ENCODE measurements at regions not wholly inside any gene's neighbourhood (a gene's known extent, or its start where the extent isn't known, plus 50 kb on each side); places are given as distances from the start of the nearest gene placed in this dataset.

DNA sequence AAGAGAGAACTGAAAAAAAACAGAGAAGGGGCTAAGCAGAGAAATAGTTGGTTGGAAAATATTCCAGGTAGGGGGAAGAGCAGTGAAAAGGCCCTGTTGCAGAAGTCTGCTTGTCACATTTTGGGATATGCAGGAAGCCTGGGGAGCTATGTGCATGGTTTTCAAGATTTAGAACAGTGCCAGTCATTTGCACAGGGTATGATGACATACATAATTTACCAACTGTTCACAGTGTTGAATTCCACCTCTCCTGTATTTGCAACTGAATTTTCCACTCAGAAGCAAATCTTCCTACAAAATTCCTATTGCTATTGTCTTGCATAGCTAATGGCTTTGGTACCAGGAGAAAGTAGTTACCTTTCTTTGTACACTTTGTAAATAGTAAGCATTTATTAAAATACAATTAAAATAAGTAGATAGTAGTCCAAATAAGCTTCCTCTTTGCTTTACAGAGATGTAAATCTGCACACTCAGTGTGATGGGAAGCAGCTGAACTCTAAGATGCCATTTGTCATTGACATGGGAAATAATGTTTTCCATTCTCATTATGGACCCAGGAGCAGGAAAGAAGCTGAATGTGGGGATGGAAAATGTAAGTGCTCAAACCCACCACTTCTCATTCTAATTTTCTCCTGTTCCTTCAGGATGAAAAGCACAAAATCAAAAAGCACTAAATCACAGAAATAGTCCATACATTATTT lies 177.4 kb downstream of the BTG1 start:
- no peak for DNase-seq (ENCODE audit: low spot score)

DNA sequence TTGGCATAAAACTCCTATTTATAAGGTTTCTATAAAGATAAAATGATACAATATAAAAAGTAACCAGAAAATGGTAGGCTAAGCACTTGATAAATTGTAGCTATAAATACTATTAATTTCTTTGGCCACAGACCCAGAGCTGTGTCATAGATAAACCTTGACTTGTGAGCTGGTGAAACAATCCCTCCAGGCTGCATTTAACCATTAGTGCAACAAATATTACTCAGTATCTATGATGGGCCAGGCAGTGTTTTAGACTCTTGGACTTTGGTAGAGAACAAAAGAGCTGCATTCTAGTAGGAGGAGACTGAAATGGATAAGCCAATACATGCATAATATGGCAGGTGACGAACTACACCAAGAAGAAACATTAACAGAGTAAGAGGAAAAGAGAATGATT lies 178.1 kb downstream of the BTG1 start:
- DNase-seq (ENCODE audit: low spot score) = no peak

DNA sequence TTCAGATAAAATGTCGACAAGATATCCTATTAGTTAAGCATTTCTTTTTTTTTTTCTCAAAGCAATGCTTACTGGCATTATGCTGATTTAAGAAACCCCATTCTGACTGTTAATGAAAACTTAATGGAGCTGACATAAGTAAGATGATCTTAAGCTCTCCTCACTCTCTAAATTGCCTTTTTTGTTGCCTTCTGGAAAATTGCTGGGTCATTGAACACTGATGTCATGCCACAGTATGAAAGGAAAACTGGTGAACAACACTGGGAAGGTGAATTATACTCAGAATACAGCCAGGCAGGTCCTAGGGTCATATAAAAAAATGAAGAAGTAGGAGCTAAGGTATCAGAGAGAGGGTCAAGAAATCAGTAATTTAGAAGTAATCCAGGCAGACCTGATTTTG lies 179.9 kb downstream of the BTG1 start:
- no peak for DNase-seq (ENCODE audit: low spot score)

DNA sequence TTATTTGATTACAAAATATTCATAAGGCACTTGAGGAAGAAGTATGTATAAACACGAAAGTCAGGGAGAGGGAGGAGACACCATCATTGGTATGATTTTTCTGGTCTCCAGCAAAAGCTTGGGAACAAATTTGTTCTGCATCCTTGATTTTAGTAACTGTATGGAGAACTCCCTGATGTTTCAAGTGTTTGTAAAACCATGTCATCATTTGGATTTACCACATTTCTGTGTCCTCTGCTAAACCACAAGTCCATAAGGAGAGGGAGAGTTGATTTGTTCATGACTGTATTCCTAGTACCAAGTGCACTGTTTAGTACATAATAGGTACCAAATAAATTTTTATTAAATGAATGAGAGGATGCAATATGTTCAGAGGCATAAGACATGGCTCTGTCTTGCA lies 181.1 kb downstream of the BTG1 start:
- DNase-seq (ENCODE audit: low spot score) = no peak

DNA sequence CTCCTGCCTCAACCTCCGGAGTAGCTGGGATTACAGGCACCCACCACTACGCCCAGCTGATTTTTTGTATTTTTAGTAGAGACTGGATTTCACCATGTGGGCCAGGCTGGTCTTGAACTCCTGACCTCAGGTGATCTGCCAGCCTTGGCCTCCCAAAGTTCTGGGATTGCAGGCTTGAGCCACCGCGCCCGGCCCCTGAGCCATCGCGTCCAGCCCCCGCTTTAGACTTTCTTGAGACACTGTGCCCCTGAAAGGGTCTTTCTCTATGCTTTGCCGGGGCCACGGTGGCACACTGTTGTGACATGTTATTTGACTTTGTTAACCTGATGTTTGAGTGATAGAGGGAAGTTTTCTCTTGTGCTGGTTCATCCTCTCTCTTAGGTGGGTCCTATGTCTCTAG lies 186.4 kb downstream of the BTG1 start:
- DNase-seq (ENCODE audit: low spot score) = no peak

DNA sequence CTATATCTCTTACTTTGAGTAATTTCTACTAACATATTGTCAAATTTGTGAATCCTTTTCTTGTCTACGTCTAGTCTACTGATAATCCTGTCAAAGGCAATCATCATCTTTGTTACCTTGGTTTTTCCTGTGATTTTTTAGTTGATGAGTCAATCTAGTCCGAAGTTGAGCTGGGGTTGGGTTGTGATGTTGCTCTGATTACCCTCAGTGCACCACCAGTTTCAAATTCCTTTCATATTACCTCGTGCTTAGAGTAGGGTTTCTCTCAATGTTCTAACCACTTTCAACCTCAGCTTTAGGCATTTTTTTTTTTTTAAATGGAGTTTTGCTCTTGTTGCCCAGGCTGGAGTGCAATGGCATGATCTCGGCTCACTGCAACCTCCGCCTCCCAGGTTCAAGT lies 186.8 kb downstream of the BTG1 start:
- DNase-seq (ENCODE audit: low spot score) = no peak

DNA sequence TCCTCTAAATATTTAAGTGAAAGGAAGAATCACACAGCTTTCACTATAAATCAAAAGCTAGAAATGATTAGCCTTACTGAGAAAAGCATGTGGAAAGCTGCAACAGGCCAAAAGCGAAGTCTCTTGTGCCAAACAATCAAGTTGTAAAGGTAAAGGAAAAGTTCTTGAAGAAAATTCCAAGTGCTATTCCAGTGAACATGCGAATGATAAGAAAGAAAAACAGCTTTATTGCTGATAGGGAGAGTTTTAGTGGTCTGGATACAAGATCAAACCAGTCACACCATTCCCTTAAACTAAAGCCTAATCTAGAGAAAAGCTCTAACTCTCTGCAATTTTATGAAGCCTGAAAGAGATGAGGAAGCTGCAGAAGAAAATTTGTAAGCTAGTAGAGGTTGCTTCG lies 190.9 kb downstream of the BTG1 start:
- DNase-seq (ENCODE audit: low spot score) = no peak

DNA sequence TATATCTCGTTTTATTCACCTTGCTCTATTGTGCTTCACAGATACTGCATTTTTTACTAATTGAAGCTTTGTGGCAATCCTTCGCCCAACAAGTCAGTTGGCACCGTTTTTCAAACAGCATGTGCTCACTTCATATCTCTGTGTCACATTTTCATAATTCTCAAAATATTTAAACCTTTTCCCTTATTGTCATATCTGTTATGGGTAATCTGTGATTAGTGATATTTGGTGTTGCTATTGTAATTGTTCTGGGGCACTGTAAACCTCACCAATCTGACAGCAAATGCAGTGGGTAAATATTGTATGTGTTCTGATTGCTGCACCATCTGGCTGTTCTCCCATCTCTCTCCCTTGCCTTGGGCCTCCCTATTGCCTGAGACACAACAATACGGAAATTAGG lies 191.3 kb downstream of the BTG1 start:
- no peak for DNase-seq (ENCODE audit: low spot score)

DNA sequence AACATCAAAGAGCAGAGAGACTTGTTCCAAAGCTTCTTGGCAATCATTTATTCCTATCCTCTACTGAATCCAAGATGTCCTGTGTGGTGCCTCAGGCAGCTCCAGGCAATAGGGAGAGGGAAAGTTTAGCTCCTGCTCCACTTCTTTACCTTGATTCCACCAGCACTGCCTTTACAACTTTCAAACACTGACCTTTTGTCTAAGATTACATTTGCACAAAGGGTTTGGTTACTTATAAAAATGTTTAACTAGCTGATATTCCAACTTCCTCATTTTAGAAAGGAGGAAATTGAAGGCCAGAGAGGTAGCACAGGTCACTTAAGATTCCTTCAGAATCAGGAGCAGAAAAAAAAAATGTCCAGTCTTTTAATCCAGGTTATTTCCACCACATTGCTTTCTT lies 192.7 kb downstream of the BTG1 start:
- peak; percentile 67 for DNase-seq (ENCODE audit: low spot score)

DNA sequence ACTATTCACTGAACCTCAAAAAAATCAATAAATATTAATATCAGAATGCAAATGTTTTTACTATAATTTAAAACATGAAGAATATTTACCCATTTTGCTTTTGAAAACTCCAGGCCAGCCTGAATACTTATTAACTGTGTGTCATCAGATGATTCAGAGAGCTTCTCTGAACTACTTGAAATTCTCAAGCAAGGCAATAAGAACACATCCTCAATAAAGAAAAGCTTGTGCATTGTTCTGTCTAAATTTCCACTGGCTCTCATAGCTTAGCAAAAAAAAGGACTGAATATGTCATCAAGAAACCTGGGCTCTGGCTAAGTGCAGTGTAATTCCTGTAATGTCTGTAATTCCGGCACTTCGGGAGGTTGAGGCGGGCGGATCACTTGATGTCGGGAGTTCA lies 194.1 kb downstream of the BTG1 start:
- DNase-seq (ENCODE audit: low spot score) = no peak

DNA sequence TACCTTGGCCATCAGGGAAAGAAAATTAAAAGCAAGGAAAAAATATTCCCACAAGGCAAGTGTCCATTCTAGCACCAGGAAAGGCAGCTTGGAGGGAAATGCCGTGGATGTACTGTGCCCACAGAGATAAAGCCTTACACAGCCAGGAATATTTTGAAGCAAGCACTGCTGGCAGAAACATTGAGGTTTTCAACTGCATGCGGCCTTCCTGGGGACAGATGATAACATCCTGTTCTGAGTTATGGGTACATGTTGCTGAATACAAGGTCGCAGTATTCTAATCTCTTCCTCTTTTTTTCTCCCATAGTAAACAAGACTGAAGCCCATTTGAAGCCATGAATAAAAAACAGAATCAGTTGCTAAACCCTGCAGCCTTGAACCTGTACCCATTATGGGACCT lies 197.1 kb downstream of the BTG1 start:
- DNase-seq (ENCODE audit: low spot score) = no peak

DNA sequence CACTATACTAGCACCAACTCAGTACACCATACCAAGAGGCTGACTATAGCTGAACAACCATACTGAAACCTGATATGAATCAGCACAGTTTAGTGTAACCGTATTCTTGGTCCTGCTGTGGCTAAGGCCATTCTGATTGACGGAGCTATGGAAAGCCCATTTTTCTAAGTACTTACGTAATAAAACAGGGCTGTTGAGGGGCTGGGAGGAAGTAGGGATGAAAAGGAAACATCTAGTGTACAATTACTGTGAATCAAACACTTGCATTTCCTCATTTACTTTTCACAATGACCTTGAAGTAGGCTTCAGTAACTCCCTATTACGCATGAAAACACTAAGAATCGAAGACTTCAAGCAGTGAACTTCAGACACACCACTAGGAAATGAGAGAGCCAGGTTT lies 198.2 kb downstream of the BTG1 start:
- no peak for DNase-seq (ENCODE audit: low spot score)

DNA sequence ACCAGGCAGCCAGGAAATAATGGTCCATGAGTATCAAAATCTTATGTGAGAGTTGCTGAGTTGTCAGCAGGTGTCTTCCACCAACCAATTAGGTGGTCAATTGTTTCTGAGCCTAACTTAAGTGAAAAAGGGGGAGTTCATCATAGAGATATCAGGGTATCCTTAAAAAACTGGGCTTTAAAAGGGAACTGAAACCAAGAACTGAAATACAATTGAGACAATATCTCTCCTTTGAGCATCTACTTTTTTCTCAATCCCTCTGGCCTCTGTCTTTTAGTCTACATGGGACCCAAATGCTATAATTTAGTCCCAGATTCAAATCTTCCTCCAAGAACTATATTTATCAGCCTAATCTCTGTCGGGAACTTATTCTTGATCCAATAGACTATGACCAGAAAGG lies 201.0 kb downstream of the BTG1 start:
- no peak for DNase-seq (ENCODE audit: low spot score)

DNA sequence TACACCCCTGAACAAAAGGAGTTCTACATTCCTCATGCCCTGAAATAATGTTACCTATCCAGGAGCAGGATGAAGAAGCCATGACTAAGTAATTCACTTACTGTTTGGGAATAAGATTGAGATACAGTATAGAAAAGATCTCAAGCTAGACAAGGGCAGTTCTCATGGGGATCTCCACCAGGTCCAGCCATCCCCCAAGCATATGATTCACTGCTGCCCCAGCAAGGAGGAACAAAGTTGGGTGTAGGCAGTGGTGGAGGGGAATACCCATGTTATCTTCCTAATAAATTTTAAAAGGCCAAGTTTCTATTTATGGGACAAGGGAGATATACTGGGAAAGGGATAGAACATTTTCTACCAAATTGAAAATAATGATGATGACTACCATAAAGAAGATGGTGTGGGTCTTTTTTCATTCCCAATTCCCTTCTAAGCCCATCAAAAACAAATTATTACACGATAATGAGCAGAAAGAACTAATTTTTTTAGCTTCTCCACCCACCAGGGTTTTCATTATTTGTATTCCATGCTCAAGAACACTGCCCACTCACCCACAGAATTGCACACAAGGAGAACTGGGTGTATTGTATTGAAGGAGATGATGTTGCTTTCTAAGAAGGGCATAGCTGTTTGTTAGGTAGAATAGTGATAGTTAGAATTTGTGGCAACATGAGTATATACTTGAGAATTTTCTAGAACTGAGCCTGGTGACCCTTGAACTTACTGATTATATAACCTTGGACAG lies 204.6 kb downstream of the BTG1 start:
- DNase-seq (ENCODE audit: low spot score) = no peak

DNA sequence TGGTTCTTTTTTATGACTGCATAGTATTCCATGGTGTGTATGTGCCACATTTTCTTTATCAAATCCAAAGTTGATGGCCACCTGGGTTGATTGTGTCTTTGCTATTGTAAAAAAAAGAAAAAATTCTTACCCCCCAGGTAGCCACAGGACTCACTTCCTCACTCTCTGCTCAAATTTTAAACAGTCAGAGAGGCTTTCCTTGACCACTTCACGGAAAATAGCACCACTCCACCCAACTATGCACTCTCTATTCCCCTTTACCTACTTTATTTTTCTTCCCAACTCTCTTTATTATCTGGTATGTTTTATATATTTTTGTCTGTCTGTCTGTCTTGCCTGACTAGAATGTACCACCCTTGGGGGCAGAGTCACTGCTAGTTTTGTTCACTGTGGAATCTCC lies 205.3 kb downstream of the BTG1 start:
- no peak for DNase-seq (ENCODE audit: low spot score)

DNA sequence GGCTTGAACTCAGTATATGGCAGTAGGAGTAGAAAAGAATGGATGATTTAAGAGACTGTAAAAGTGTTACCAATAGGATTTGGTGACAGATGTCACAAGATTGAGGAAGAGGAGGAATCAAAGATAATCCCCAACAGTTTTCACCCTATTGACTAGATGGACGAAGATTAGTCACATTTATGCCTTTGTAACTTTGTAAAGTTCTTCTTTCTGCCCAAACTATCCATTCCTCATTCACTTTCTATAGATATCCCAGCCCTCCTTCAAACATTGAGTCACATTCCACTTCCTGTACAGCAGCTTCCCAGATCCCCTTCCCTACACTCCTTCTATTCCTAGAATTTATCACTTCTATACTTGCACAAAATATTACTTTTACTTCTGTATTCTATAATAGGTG lies 207.9 kb downstream of the BTG1 start:
- no peak for DNase-seq (ENCODE audit: low spot score)

DNA sequence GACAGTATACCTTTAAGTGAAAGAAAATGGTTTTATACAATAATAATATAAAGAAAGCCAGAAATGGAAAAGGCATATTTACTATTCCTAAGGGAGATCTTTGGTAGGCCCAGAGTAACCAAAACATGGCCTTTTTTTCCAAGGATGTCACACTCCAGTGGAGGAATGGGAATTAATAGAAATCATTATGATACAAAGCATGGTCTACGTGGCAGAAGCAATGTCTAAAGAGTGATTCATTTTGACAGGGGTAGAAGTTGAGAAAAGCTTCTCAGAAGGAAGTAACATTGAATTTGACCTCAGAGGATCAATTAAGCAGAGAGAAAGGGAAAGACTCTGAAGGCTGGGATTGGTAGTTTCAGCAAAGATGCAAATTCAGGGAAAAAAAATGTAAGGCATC lies 208.6 kb downstream of the BTG1 start:
- no peak for DNase-seq (ENCODE audit: low spot score)

DNA sequence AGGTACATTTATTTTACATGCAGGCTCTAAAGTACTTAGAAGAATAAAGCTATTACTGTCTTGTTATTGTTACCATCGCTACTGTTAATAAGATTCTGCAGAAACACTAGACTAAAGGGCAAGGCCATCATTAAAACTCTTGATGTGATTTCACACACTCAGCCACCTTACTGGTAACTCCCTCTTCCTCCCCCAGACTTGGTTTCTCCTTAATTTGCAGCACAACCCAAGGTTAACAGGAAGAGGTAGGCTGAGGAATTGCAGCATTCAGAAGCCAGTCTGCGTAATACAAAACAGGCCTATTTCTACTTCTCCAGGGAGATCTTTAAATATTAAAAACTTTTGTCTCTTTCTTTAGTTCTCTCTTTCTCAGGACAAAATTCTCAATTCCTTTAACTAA lies 210.3 kb downstream of the BTG1 start:
- DNase-seq (ENCODE audit: low spot score) = no peak

DNA sequence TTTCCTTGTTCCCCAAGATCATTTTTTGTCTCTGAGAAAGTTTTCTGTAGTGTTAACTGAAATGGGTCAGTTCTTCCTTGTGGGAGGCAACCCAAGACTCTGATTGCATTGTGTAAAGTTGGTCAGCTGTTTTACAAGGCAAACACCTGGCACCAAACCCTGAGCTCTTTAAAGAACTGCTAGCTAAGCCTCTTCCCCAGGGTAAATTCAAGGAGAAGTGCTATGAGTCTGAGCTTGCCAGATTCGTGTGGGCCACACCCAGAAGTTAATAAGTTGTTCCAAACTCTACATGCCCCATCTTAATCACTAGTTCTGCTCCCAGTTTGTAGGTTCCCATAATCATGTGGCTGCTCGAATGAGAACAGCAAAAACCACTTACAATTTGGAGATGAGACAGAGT lies 214.5 kb downstream of the BTG1 start:
- DNase-seq (ENCODE audit: low spot score) = peak; percentile 22

DNA sequence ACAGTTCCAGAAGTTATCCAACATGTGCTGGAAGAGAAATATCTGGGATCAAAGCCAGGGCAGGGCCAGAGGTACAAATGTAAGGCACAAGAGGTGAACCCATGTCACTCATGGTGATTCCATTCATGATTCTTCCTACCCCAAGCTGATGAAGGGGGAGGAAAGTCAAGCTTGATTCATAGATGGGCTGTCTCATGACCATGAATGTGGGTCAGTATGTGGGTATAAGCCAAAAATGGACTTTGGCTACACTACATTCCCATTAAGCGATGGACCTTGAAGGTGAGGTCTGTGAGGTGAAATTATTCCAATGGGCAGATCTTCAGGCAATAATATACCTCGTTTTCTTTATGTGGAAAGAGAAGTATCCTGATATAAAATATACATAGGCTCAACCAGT lies 217.1 kb downstream of the BTG1 start:
- DNase-seq (ENCODE audit: low spot score) = no peak

DNA sequence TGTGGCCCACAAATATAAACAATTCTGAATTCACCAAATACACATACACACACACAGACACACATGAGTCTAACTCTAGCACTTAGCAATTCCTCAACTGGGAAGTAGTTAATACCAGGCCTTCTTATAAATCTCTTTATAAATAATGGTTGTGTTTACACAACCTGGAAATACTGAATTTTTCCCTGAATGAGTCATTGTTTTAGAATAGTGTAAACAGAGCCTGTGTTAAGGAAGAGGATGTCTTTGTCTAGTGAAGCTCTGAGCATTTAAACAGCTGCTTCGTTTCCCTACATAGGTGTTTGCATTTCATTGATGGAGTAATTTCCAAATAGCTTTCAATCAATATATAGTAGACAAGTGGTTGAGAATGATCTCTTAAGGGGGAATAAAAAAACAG lies 218.8 kb downstream of the BTG1 start:
- peak; percentile 72 for DNase-seq (ENCODE audit: low spot score)

DNA sequence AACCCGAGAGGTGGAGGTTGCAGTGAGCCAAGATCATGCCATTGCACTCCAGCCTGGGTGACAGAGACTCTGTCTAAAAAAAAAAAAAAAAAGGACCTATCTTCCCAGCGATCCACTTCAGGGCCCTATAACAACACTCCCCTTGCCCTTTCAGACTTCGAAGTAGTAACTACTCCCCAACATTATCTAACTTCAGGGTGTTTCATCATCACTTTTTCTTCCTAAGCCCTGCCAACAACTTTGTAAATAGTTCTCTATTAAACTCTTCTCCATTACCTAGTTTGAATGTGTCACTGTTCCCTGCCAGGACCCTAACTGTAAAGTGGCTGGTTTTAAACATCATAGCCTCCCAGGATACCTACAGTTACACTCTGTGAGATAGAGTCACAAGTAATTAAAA lies 220.8 kb downstream of the BTG1 start:
- DNase-seq (ENCODE audit: low spot score) = no peak

DNA sequence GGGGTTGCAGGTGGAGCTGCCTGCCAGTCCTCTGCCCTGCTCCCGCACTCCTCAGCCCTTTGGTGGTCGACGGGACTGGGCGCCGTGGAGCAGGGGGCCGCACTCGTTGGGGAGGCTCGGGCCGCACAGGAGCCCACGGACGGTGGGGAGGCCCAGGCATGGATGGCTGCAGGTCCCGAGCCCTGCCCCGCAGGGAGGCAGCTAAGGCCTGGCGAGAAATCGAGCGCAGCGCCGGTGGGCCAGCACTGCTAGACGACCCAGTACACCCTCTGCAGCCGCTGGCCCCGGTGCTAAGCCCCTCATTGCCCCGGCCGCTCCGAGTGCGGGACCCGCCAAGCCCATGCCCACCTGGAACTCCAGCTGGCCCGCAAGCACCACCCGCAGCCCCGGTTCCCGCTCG lies 221.8 kb downstream of the BTG1 start:
- no peak for DNase-seq (ENCODE audit: low spot score)

DNA sequence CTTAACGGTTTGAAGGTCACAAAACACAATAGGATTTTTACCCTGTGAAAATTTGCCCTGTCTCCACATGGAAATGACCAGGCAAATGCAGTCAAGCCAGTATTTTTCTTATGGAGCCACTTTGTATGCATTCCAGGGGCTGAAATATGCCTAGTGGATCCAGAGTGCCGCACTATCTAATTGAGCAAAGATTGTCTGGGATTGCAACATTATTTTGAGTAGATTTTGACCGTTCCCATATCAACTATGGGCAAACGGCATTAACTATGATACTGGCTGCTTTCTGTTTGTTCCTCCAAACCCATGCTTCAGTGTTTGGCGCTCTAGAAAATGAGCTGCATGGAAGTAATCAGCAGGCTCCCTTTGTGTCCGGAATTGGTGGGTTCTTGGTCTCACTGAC lies 223.0 kb downstream of the BTG1 start:
- no peak for DNase-seq (ENCODE audit: low spot score)

Data from HT-29 (cell line).